Muscle of leg (tissue), 3 donors: ENCODE measurements at regions not wholly inside any gene's neighbourhood (a gene's known extent, or its start where the extent isn't known, plus 50 kb on each side); places are given as distances from the start of the nearest gene placed in this dataset.
"Not testable (repeated sequence)": the region's sequence is repeated elsewhere in the genome, so short reads cannot be mapped to it uniquely, and the experiment has no call there.

Experiments used
- DNase-seq: peaks from one replicate; pipeline ENCODE4 v3.0.0; 2013
- H3K27ac ChIP-seq: one replicate; pipeline ENCODE4 v1.5.1; 2013; ENCODE audit warnings: mild to moderate bottlenecking, low read length, control low read depth
- H3K27me3 ChIP-seq: one replicate; pipeline ENCODE4 v1.6.1; 2013; ENCODE audit warnings: low read length; ENCODE audit not compliant: control insufficient read depth, insufficient read depth
- H3K36me3 ChIP-seq: one replicate; pipeline ENCODE4 v1.6.1; 2013; ENCODE audit warnings: low read length; ENCODE audit not compliant: control insufficient read depth, insufficient read depth
- H3K4me1 ChIP-seq: one replicate; pipeline ENCODE4 v1.6.1; 2013; ENCODE audit warnings: low read length; ENCODE audit not compliant: control insufficient read depth, insufficient read depth
- H3K4me3 ChIP-seq: one replicate; pipeline ENCODE4 v1.5.1; 2013; ENCODE audit warnings: low read length, control low read depth
- H3K9me3 ChIP-seq: replicated peaks from 2 replicates; pipeline ENCODE4 v1.6.1; 2013; ENCODE audit warnings: low read depth, low read length; ENCODE audit not compliant: control insufficient read depth
- WGBS: methylation state at CpG from one replicate; pipeline ENCODE4 v1.1.5; 2013; ENCODE audit warnings: missing lambda C conversion rate; ENCODE audit not compliant: insufficient coverage; 5-methylcytosine and 5-hydroxymethylcytosine counted together

GRCh38 chr3:82637574-82637973 lies 876.1 kb upstream of the GBE1 start:
- Histone ChIP-seq H3K27me3 (no peaks in the 10 kb centered on the region), H3K9me3 (peaks cover 11% of the 10 kb centered on the region), H3K27ac (no peak overlapping the region), H3K4me1 (no peaks in the 10 kb centered on the region), H3K36me3 (no peaks in the 10 kb centered on the region), H3K4me3 (no peak overlapping the region)
- no peak for DNase-seq
- WGBS, result 100% methylated on average over 1 of the region's 5 CpGs

GRCh38 chr3:82636177-82636576 lies 874.7 kb upstream of the GBE1 start:
- Histone ChIP-seq H3K4me1 (no peaks in the 10 kb centered on the region), H3K36me3 (no peaks in the 10 kb centered on the region), H3K4me3 (no peak overlapping the region), H3K9me3 (peaks cover 4% of the 10 kb centered on the region), H3K27ac (no peak overlapping the region), H3K27me3 (no peaks in the 10 kb centered on the region)
- no peak for DNase-seq
- WGBS, result no CpG with 5 or more reads among the region's 1 CpG

- H3K9me3 ChIP-seq, result no peaks in the 10 kb centered on the region
- WGBS, result no CpG with 5 or more reads among the region's 1 CpG
- H3K4me3 ChIP-seq, result no peak overlapping the region
- no peaks in the 10 kb centered on the region for H3K36me3 ChIP-seq
- H3K27ac ChIP-seq, result no peak overlapping the region
- DNase-seq, result no peak
- H3K4me1 ChIP-seq, result no peaks in the 10 kb centered on the region
- no peaks in the 10 kb centered on the region for H3K27me3 ChIP-seq
These were observed 871.9 kb upstream of the GBE1 start for GRCh38 chr3:82633319-82633718.

GRCh38 chr3:82629937-82630336 lies 868.5 kb upstream of the GBE1 start:
- no peak overlapping the region for H3K4me3 ChIP-seq
- no CpG with 5 or more reads among the region's 3 CpGs for WGBS

GRCh38 chr3:82628385-82629014 lies 867.1 kb upstream of the GBE1 start:
- no peak for DNase-seq
- no peaks in the 10 kb centered on the region for H3K27me3 ChIP-seq
- no peak overlapping the region for H3K4me3 ChIP-seq
- H3K4me1 ChIP-seq, result no peaks in the 10 kb centered on the region
- H3K9me3 ChIP-seq, result no peaks in the 10 kb centered on the region
- no peaks in the 10 kb centered on the region for H3K36me3 ChIP-seq
- no peak overlapping the region for H3K27ac ChIP-seq
- no CpG with 5 or more reads among the region's 4 CpGs for WGBS

More at GRCh38 chr3:82629937-82630336, 868.5 kb upstream of the GBE1 start:
- Histone ChIP-seq H3K4me1 (no peaks in the 10 kb centered on the region), H3K9me3 (no peaks in the 10 kb centered on the region), H3K27ac (no peak overlapping the region), H3K36me3 (no peaks in the 10 kb centered on the region), H3K27me3 (no peaks in the 10 kb centered on the region)
- no peak for DNase-seq

- DNase-seq, result peak; percentile 45
- no peaks in the 10 kb centered on the region for H3K36me3 ChIP-seq
- H3K9me3 ChIP-seq, result no peaks in the 10 kb centered on the region
- WGBS, result no CpG with 5 or more reads among the region's 5 CpGs
- no peak overlapping the region for H3K27ac ChIP-seq
- no peaks in the 10 kb centered on the region for H3K4me1 ChIP-seq
- H3K27me3 ChIP-seq, result no peaks in the 10 kb centered on the region
- H3K4me3 ChIP-seq, result no peak overlapping the region
These were observed 866.3 kb upstream of the GBE1 start for GRCh38 chr3:82627733-82628132.

GRCh38 chr3:82620744-82621143 lies 859.3 kb upstream of the GBE1 start:
- not testable (repeated sequence) for H3K27ac ChIP-seq

GRCh38 chr3:82618594-82618993 lies 857.1 kb upstream of the GBE1 start:
- Histone ChIP-seq H3K4me3 (no peak overlapping the region), H3K36me3 (no peaks in the 10 kb centered on the region), H3K9me3 (no peaks in the 10 kb centered on the region), H3K4me1 (no peaks in the 10 kb centered on the region), H3K27me3 (no peaks in the 10 kb centered on the region), H3K27ac (no peak overlapping the region)
- no peak for DNase-seq

More at GRCh38 chr3:82620744-82621143, 859.3 kb upstream of the GBE1 start:
- WGBS, result no CpG with 5 or more reads among the region's 3 CpGs
- not testable (repeated sequence) for DNase-seq, H3K27me3 ChIP-seq, H3K4me3 ChIP-seq, H3K4me1 ChIP-seq, H3K36me3 ChIP-seq, H3K9me3 ChIP-seq

GRCh38 chr3:82610236-82610635 lies 848.8 kb upstream of the GBE1 start:
- H3K9me3 ChIP-seq, result no peaks in the 10 kb centered on the region
- 100% methylated on average over 1 of the region's 1 CpG for WGBS
- H3K27ac ChIP-seq, result no peak overlapping the region
- H3K4me3 ChIP-seq, result no peak overlapping the region
- no peak for DNase-seq
- no peaks in the 10 kb centered on the region for H3K27me3 ChIP-seq
- H3K4me1 ChIP-seq, result no peaks in the 10 kb centered on the region
- no peaks in the 10 kb centered on the region for H3K36me3 ChIP-seq

- no CpG with 5 or more reads among the region's 1 CpG for WGBS
- no peaks in the 10 kb centered on the region for H3K27me3 ChIP-seq
- H3K27ac ChIP-seq, result no peak overlapping the region
- H3K9me3 ChIP-seq, result peaks cover 2% of the 10 kb centered on the region
- no peak for DNase-seq
- no peaks in the 10 kb centered on the region for H3K36me3 ChIP-seq
- H3K4me3 ChIP-seq, result no peak overlapping the region
- no peaks in the 10 kb centered on the region for H3K4me1 ChIP-seq
These were observed 845.9 kb upstream of the GBE1 start for GRCh38 chr3:82607391-82607790.

- no peak overlapping the region for H3K27ac ChIP-seq
- no CpG with 5 or more reads among the region's 1 CpG for WGBS
- no peaks in the 10 kb centered on the region for H3K36me3 ChIP-seq
- DNase-seq, result peak; percentile 1
- H3K4me1 ChIP-seq, result no peaks in the 10 kb centered on the region
- H3K9me3 ChIP-seq, result peaks cover 11% of the 10 kb centered on the region
- H3K4me3 ChIP-seq, result no peak overlapping the region
- no peaks in the 10 kb centered on the region for H3K27me3 ChIP-seq
These were observed 835.4 kb upstream of the GBE1 start for GRCh38 chr3:82596805-82597204.
